Mesothelial cell of epicardium (in vitro differentiated cells): ENCODE measurements at regions not wholly inside any gene's neighbourhood (a gene's known extent, or its start where the extent isn't known, plus 50 kb on each side); places are given as distances from the start of the nearest gene placed in this dataset.
A peak's percentile ranks its signal among the peaks of the same experiment; 100 is the strongest.

Experiments
- DNase-seq, 2 experiments: peaks; one replicate each; pipeline ENCODE4 v3.0.0; 2021; ENCODE audit warnings: low spot score in 2 of 2; ENCODE audit not compliant: unreplicated experiment in 2 of 2
- H3K27ac Mint-ChIP-seq: 2 replicates; pipeline ENCODE4 v1.8.0; 2021; ENCODE audit warnings: mixed read lengths
- H3K27me3 Mint-ChIP-seq: 2 replicates; pipeline ENCODE4 v1.8.0; 2021; ENCODE audit warnings: low read depth, mixed read lengths
- H3K36me3 Mint-ChIP-seq: 2 replicates; pipeline ENCODE4 v1.8.0; 2021; ENCODE audit warnings: mixed read lengths
- H3K4me1 Mint-ChIP-seq: 2 replicates; pipeline ENCODE4 v1.8.0; 2021; ENCODE audit warnings: mixed read lengths
- H3K4me3 Mint-ChIP-seq: 2 replicates; pipeline ENCODE4 v1.8.0; 2021; ENCODE audit warnings: mild to moderate bottlenecking, moderate library complexity, mixed read lengths
- H3K9me3 Mint-ChIP-seq: 2 replicates; pipeline ENCODE4 v1.8.0; 2021; ENCODE audit warnings: mixed read lengths
- CTCF ChIP-seq: fragments of 200-600 bp; sonication (generic); IDR thresholded peaks from one replicate; pipeline ENCODE4 v1.5.0; 2021; ENCODE audit warnings: antibody characterized with exemption; ENCODE audit not compliant: unreplicated experiment

- no peak overlapping the region for H3K27ac Mint-ChIP-seq
Measured at GRCh38 chr13:78137404-78138142, 218.9 kb upstream of the EDNRB start.

GRCh38 chr13:78136966-78137365 lies 218.3 kb upstream of the EDNRB start:
- peaks cover 3% of the 10 kb centered on the region for H3K27me3 Mint-ChIP-seq
- no peaks in the 10 kb centered on the region for H3K36me3 Mint-ChIP-seq
- TF ChIP-seq CTCF = no peak

More at GRCh38 chr13:78137404-78138142, 218.9 kb upstream of the EDNRB start:
- Mint-ChIP-seq H3K4me1 (peaks cover 4% of the 10 kb centered on the region), H3K36me3 (no peaks in the 10 kb centered on the region), H3K4me3 (no peak overlapping the region), H3K9me3 (no peaks in the 10 kb centered on the region), H3K27me3 (peaks cover 3% of the 10 kb centered on the region)
- peak; percentile 58 for TF ChIP-seq CTCF
- no peak for DNase-seq

GRCh38 chr13:78133511-78133910 lies 214.9 kb upstream of the EDNRB start:
- no peaks in the 10 kb centered on the region for H3K36me3 Mint-ChIP-seq
- no peaks in the 10 kb centered on the region for H3K9me3 Mint-ChIP-seq
- DNase-seq = no peak
- peaks cover 3% of the 10 kb centered on the region for H3K27me3 Mint-ChIP-seq
- peaks cover 8% of the 10 kb centered on the region for H3K4me1 Mint-ChIP-seq
- no peak for TF ChIP-seq CTCF
- H3K4me3 Mint-ChIP-seq = no peak overlapping the region
- H3K27ac Mint-ChIP-seq = no peak overlapping the region

More at GRCh38 chr13:78136966-78137365, 218.3 kb upstream of the EDNRB start:
- Mint-ChIP-seq H3K9me3 (no peaks in the 10 kb centered on the region), H3K4me3 (no peak overlapping the region), H3K27ac (no peak overlapping the region), H3K4me1 (peaks cover 4% of the 10 kb centered on the region)
- no peak for DNase-seq

GRCh38 chr13:78131811-78132210 lies 213.2 kb upstream of the EDNRB start:
- Mint-ChIP-seq H3K4me1 (peaks cover 4% of the 10 kb centered on the region), H3K27me3 (peaks cover 8% of the 10 kb centered on the region), H3K36me3 (no peaks in the 10 kb centered on the region), H3K4me3 (no peak overlapping the region), H3K9me3 (no peaks in the 10 kb centered on the region), H3K27ac (no peak overlapping the region)
- no peak for TF ChIP-seq CTCF
- no peak for DNase-seq

GRCh38 chr13:78131346-78131745 lies 212.7 kb upstream of the EDNRB start:
- Mint-ChIP-seq H3K9me3 (no peaks in the 10 kb centered on the region), H3K27me3 (peaks cover 7% of the 10 kb centered on the region), H3K36me3 (no peaks in the 10 kb centered on the region), H3K4me1 (peaks cover 4% of the 10 kb centered on the region), H3K4me3 (no peak overlapping the region), H3K27ac (no peak overlapping the region)
- TF ChIP-seq CTCF = no peak
- no peak for DNase-seq
